K562 (cell line): ENCODE measurements at regions not wholly inside any gene's neighbourhood (a gene's known extent, or its start where the extent isn't known, plus 50 kb on each side); places are given as distances from the start of the nearest gene placed in this dataset.
"Not testable (repeated sequence)": the region's sequence is repeated elsewhere in the genome, so short reads cannot be mapped to it uniquely, and the experiment has no call there.

Experiments used
- ATAC-seq: fragments of 200-7000 bp; cut with Tn5 transposase; 3 replicates; pipeline ENCODE4 v1.9.1; 2020; ENCODE audit warnings: moderate library complexity
- BruUV-seq: library from RNA; stranded (reverse); fragments of 400-500 nt; replicated peaks from 2 replicates; lab custom pipeline; 2021; lab: Mats Ljungman, UMichigan
- CTCF ChIA-PET: fragments of 300-600 bp; formaldehyde crosslinking; extraction: SDS; loops from one replicate; lab custom pipeline; 2021; ENCODE audit warnings: low intra/inter-chr PET ratio; lab: Yijun Ruan, JAX
- POLR2A ChIA-PET: fragments of 300-600, 350-650 bp; sonication (Branson Sonifier 250); formaldehyde crosslinking; extraction: SDS; loops from one replicate; lab custom pipeline; 2021; ENCODE audit warnings: antibody characterized with exemption, inconsistent platforms; lab: Yijun Ruan, JAX
- DNase-seq, 4 experiments: peaks; one replicate each; pipeline versions ENCODE4 v3.0.0 to v3.0.0-alpha.2; 2011 to 2018; ENCODE audit warnings: low spot score in 3 of 4, mixed read lengths in 3 of 4; ENCODE audit errors: extremely low read depth in 1 of 4
- FAIRE-seq: peaks from 2 replicates; lab custom pipeline; 2011; peaks lifted over from hg19 to GRCh38; lab: Jason Lieb, UNC
- H2AFZ ChIP-seq: 2 replicates; pipeline ENCODE4 v1.6.0; 2011; ENCODE audit warnings: low read depth, low read length, control low read depth, inconsistent platforms
- H3K27ac ChIP-seq: fragments of 200-600 bp; 3 replicates; pipeline ENCODE4 v1.8.0; 2011; ENCODE audit warnings: low read depth, mild to moderate bottlenecking, control low read depth, inconsistent platforms, low read length, moderate library complexity, mixed read lengths; ENCODE audit errors: extremely low read depth
- H3K27me3 ChIP-seq, 2 experiments: fragments of 300-600 bp in 1 of 2; 2 replicates in 1 of 2; 3 replicates in 1 of 2; pipeline versions ENCODE4 v1.6.0 to v1.8.0; 2011; ENCODE audit warnings: inconsistent platforms in 2 of 2, low read length in 2 of 2, mild to moderate bottlenecking in 1 of 2, mixed read lengths in 1 of 2, moderate library complexity in 1 of 2; ENCODE audit not compliant: control insufficient read depth in 2 of 2, insufficient read depth in 2 of 2
- H3K36me3 ChIP-seq: fragments of 300-600 bp; 3 replicates; pipeline ENCODE4 v1.8.0; 2011; ENCODE audit warnings: mild to moderate bottlenecking, low read length, inconsistent platforms; ENCODE audit not compliant: control insufficient read depth, insufficient read depth
- H3K4me1 ChIP-seq, 2 experiments: fragments of 200-600 bp in 1 of 2; replicated peaks in 1 of 2; 2 replicates in 1 of 2; 3 replicates in 1 of 2; pipeline versions ENCODE4 v1.5.1 to v1.8.0; 2011; ENCODE audit warnings: inconsistent platforms in 2 of 2, low read length in 2 of 2, mild to moderate bottlenecking in 1 of 2, mixed read lengths in 1 of 2, moderate library complexity in 1 of 2; ENCODE audit not compliant: control insufficient read depth in 2 of 2, insufficient read depth in 2 of 2
- H3K4me2 ChIP-seq: 2 replicates; pipeline ENCODE4 v1.6.1; 2011; ENCODE audit warnings: low read length, control low read depth, inconsistent platforms, mixed read lengths; ENCODE audit not compliant: insufficient read depth
- H3K4me3 ChIP-seq: fragments of 200-600 bp; sonication (generic), shearing (Covaris generic); 2 replicates; pipeline ENCODE4 v1.5.1; 2016; ENCODE audit warnings: control low read depth, inconsistent platforms
- H3K79me2 ChIP-seq: fragments of 200-600 bp; 3 replicates; pipeline ENCODE4 v1.8.0; 2011; ENCODE audit warnings: low read length, inconsistent platforms; ENCODE audit not compliant: control insufficient read depth, insufficient read depth
- H3K9ac ChIP-seq, 2 experiments: 2 replicates each; pipeline versions ENCODE4 v1.6.0 to v1.6.1; 2011; ENCODE audit warnings: low read depth in 2 of 2, low read length in 2 of 2, control low read depth in 1 of 2, inconsistent platforms in 1 of 2, mild to moderate bottlenecking in 1 of 2, mixed read lengths in 1 of 2; ENCODE audit not compliant: insufficient read depth in 1 of 2
- H3K9me1 ChIP-seq: one replicate; pipeline ENCODE4 v1.6.0; 2011; ENCODE audit warnings: inconsistent platforms, mild to moderate bottlenecking, low read length, moderate library complexity; ENCODE audit not compliant: control insufficient read depth, insufficient read depth
- H3K9me3 ChIP-seq: replicated peaks from 2 replicates; pipeline ENCODE4 v1.5.1; 2011; ENCODE audit warnings: low read depth, low read length, inconsistent platforms; ENCODE audit not compliant: control insufficient read depth, insufficient read depth
- H4K20me1 ChIP-seq: replicated peaks from 2 replicates; pipeline ENCODE4 v1.6.1; 2011; ENCODE audit warnings: low read length, inconsistent platforms, mixed read lengths; ENCODE audit not compliant: control insufficient read depth, insufficient read depth
- AFF4 ChIP-seq: sonication (generic); formaldehyde crosslinking; IDR thresholded peaks from 2 replicates; pipeline ENCODE4 v1.8.0; 2023; ENCODE audit warnings: mild to moderate bottlenecking, missing genetic modification reagents
- ELF1 ChIP-seq: fragments of 200-800 bp; sonication (Bioruptor generic); IDR thresholded peaks from 2 replicates; pipeline ENCODE4 v1.6.1; 2016; ENCODE audit warnings: missing genetic modification characterization, missing compliant biosample characterization
- HES1 ChIP-seq: fragments of 450-650 bp; IDR thresholded peaks from 2 replicates; pipeline ENCODE4 v1.6.1; 2016; ENCODE audit warnings: low read depth, mild to moderate bottlenecking, moderate library complexity
- MAFF ChIP-seq: IDR thresholded peaks from 2 replicates; pipeline ENCODE4 v1.6.1; 2012; ENCODE audit warnings: low read length, improper control_type of control experiment
- MLLT1 ChIP-seq, 2 experiments: fragments of 450-650 bp; IDR thresholded peaks; 2 replicates each; pipeline ENCODE4 v1.6.1; 2016
- ZMIZ1 ChIP-seq, 2 experiments: fragments of 150-350 bp in 1 of 2; IDR thresholded peaks; 2 replicates each; pipeline ENCODE4 v1.6.1; 2012 to 2016; ENCODE audit warnings: low read depth in 2 of 2, low read length in 2 of 2, mild to moderate bottlenecking in 1 of 2, moderate library complexity in 1 of 2
- ZNF23 ChIP-seq: fragments of 250-450 bp; sonication (Bioruptor Pico); IDR thresholded peaks from 2 replicates; pipeline ENCODE4 v1.4.0; 2020; ENCODE audit warnings: mild to moderate bottlenecking
- in situ Hi-C: fragments of 300-500 bp; cut with MboI; formaldehyde crosslinking; loops from 4 replicates; pipeline ENCODE4 v1.15.0; 2018; ENCODE audit warnings: inconsistent platforms, mixed read lengths
- intact Hi-C: fragments of 100-400 bp; cut with micrococcal nuclease; formaldehyde crosslinking; loops from 2 replicates; pipeline ENCODE4 v1.14.2; 2022

GRCh38 chr12:125351788-125352187, 286.6 kb downstream of the AACS start (continued):
- TF ChIP-seq AFF4 (CRISPR knock-in tag) (no peak), ELF1 (tag) (no peak), HES1 (no peak), MAFF (no peak)
- TF ChIP-seq, all 486 proteins: peak for 0

- H3K4me1 ChIP-seq, H4K20me1 ChIP-seq, H3K4me3 ChIP-seq, H3K9me1 ChIP-seq, H3K27ac ChIP-seq, BruUV-seq, CTCF ChIA-PET, FAIRE-seq, intact Hi-C loops, ATAC-seq, H3K4me2 ChIP-seq, H3K9me3 ChIP-seq, H3K79me2 ChIP-seq, H3K9ac ChIP-seq, H3K36me3 ChIP-seq, H2AFZ ChIP-seq, DNase-seq, in situ Hi-C loops: not testable (repeated sequence)
- POLR2A ChIA-PET: interaction anchor here (0.6 kb wide), 1 partner anchor 137 kb away, joined by 3 read pairs; no protein-coding TSS in a partner anchor
- H3K27me3 ChIP-seq: peaks cover 0 to 14% of the 10 kb centered on the region in 2 experiments; a peak in 1 of 5 replicates
- peak; percentile 72; the same call in 1 of the 2 replicates for TF ChIP-seq ZNF23
- TF ChIP-seq ZMIZ1 (IDR thresholded peaks at IDR 0.05; ENCODE audit: low read depth in 2 of 2, low read length in 2 of 2): peak in 1 of 2 experiments; percentile 71; a peak in 2 of 4 replicates
- TF ChIP-seq MLLT1 (IDR thresholded peaks at IDR 0.05): peak in 1 of 2 experiments; percentile 92; a peak in 2 of 4 replicates
These were observed 287.8 kb downstream of the AACS start for GRCh38 chr12:125353002-125353401.
